H4 (cell line): ENCODE measurements at regions not wholly inside any gene's neighbourhood (a gene's known extent, or its start where the extent isn't known, plus 50 kb on each side); places are given as distances from the start of the nearest gene placed in this dataset.
"Not testable (repeated sequence)": the region's sequence is repeated elsewhere in the genome, so short reads cannot be mapped to it uniquely, and the experiment has no call there.

ENCODE experiments used
- DNase-seq: peaks from one replicate; pipeline ENCODE4 v3.0.0-alpha.2; 2015; ENCODE audit warnings: low spot score

- no peak for DNase-seq
These were observed 288.6 kb upstream of the FIGN start for GRCh38 chr2:164024396-164024795.

- DNase-seq: no peak
These were observed 288.1 kb upstream of the FIGN start for GRCh38 chr2:164023896-164024295.

- DNase-seq: no peak
These were observed 279.7 kb upstream of the FIGN start for GRCh38 chr2:164015328-164016123.

- no peak for DNase-seq
These were observed 279.0 kb upstream of the FIGN start for GRCh38 chr2:164014791-164015190.

- no peak for DNase-seq
These were observed 278.4 kb upstream of the FIGN start for GRCh38 chr2:164014068-164014731.

GRCh38 chr2:164012581-164012980, 276.8 kb upstream of the FIGN start:
- no peak for DNase-seq

GRCh38 chr2:164009756-164010337, 274.0 kb upstream of the FIGN start:
- DNase-seq: no peak

GRCh38 chr2:164008752-164009151, 272.9 kb upstream of the FIGN start:
- DNase-seq: no peak

- DNase-seq: no peak
These were observed 270.9 kb upstream of the FIGN start for GRCh38 chr2:164006704-164007103.

GRCh38 chr2:164000176-164000575, 264.4 kb upstream of the FIGN start:
- DNase-seq: no peak

- DNase-seq: no peak
These were observed 261.7 kb upstream of the FIGN start for GRCh38 chr2:163997466-163997865.

- DNase-seq: no peak
These were observed 254.7 kb upstream of the FIGN start for GRCh38 chr2:163990541-163990940.

GRCh38 chr2:163990101-163990500, 254.3 kb upstream of the FIGN start:
- no peak for DNase-seq

- no peak for DNase-seq
These were observed 251.6 kb upstream of the FIGN start for GRCh38 chr2:163987175-163987940.

GRCh38 chr2:163984986-163985385, 249.2 kb upstream of the FIGN start:
- DNase-seq: no peak

GRCh38 chr2:163983911-163984310, 248.1 kb upstream of the FIGN start:
- no peak for DNase-seq

- no peak for DNase-seq
These were observed 247.1 kb upstream of the FIGN start for GRCh38 chr2:163982938-163983337.

- DNase-seq: no peak
These were observed 239.0 kb upstream of the FIGN start for GRCh38 chr2:163974766-163975165.

- DNase-seq: no peak
These were observed 234.4 kb upstream of the FIGN start for GRCh38 chr2:163970058-163970813.

- not testable (repeated sequence) for DNase-seq
These were observed 228.5 kb upstream of the FIGN start for GRCh38 chr2:163964278-163964677.

- DNase-seq: no peak
These were observed 217.6 kb upstream of the FIGN start for GRCh38 chr2:163953390-163953907.
